Thymus (tissue), 11 donors: ENCODE measurements at regions not wholly inside any gene's neighbourhood (a gene's known extent, or its start where the extent isn't known, plus 50 kb on each side); places are given as distances from the start of the nearest gene placed in this dataset.

Source experiments
- DNase-seq, 9 donors: peaks; one replicate each; pipeline ENCODE4 v3.0.0-alpha.2; 2013; ENCODE audit warnings: low spot score in 9 of 9, low read depth in 6 of 9, missing footprints in 1 of 9
- H3K27ac ChIP-seq, 2 donors: one replicate each; pipeline ENCODE4 v1.5.1; 2013; ENCODE audit warnings: control low read depth in 1 of 2, low read depth in 1 of 2, low read length in 1 of 2, mild to moderate bottlenecking in 1 of 2, moderate library complexity in 1 of 2
- H3K27me3 ChIP-seq, 2 donors: one replicate each; pipeline ENCODE4 v1.5.1; 2013; ENCODE audit warnings: low read length in 1 of 2; ENCODE audit not compliant: control insufficient read depth in 2 of 2, insufficient read depth in 1 of 2
- H3K36me3 ChIP-seq, 2 donors: one replicate each; pipeline ENCODE4 v1.5.1; 2013; ENCODE audit warnings: low read length in 1 of 2, mild to moderate bottlenecking in 1 of 2, moderate library complexity in 1 of 2; ENCODE audit not compliant: control insufficient read depth in 2 of 2, insufficient read depth in 2 of 2
- H3K4me1 ChIP-seq, 2 donors: one replicate each; pipeline ENCODE4 v1.5.1; 2013; ENCODE audit warnings: low read length in 2 of 2; ENCODE audit not compliant: control insufficient read depth in 2 of 2, insufficient read depth in 2 of 2
- H3K4me3 ChIP-seq, 2 donors: one replicate each; pipeline ENCODE4 v1.5.1; 2013; ENCODE audit warnings: low read length in 2 of 2, control low read depth in 1 of 2, mild to moderate bottlenecking in 1 of 2
- H3K9me3 ChIP-seq, 2 donors: one replicate each; pipeline ENCODE4 v1.5.1; 2013; ENCODE audit warnings: low read length in 1 of 2, mild to moderate bottlenecking in 1 of 2; ENCODE audit not compliant: control insufficient read depth in 2 of 2, insufficient read depth in 1 of 2
- WGBS: extraction: QIAGEN DNeasy Blood & Tissue Kit; methylation state at CpG from one replicate; pipeline ENCODE4 v1.1.7; 2013; 5-methylcytosine and 5-hydroxymethylcytosine counted together
- donor health status: healthy.

DNA sequence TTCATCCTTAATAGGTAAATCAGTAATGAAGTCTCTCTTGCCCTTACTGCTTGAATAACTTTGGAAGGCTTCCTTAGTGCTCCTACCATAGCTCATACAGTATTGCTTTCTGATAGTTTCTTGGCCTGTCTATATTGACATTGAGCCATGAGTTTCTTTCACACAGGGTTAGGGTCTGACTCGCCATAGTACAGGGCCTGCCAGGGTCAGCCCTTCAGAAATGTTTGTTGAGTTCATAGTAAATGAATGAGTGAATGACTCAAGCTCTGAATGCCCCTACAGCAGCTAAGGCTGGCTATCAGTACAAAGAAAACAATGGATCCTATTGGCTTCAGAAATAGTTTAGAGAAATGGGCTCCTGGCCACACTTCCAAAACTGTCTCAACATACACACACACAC lies 65.0 kb upstream of the LRATD1 start:
- no peak for DNase-seq
- no peak overlapping the region for H3K4me3 ChIP-seq
- H3K27ac ChIP-seq, result no peak overlapping the region
- no peaks in the 10 kb centered on the region for H3K27me3 ChIP-seq
- H3K36me3 ChIP-seq, result no peaks in the 10 kb centered on the region
- H3K4me1 ChIP-seq, result no peaks in the 10 kb centered on the region
- WGBS, result 88% methylated on average over 1 of the region's 1 CpG
- no peaks in the 10 kb centered on the region for H3K9me3 ChIP-seq

DNA sequence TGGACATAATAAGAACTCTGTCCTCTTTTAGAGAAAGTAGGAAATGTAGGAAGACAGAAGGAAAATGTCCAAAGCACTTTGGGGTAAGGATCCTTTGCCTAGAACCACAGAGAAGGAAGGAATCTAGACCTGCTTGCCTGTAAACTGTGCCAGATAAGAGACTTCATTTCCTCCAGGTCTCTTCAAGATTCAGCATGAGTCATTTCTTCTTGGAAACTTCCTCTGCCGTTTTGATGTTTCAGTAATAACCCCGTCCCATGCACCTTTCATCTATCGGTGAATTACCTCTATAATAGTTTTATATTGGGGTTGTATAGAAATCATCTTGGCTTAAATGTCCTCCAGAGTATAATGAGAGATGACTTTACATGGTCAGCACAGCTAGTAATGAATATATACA lies 63.2 kb upstream of the LRATD1 start:
- no peaks in the 10 kb centered on the region for H3K4me1 ChIP-seq
- H3K27ac ChIP-seq, result no peak overlapping the region
- no peaks in the 10 kb centered on the region for H3K27me3 ChIP-seq
- H3K4me3 ChIP-seq, result no peak overlapping the region
- WGBS, result 75% methylated on average over 3 of the region's 3 CpGs
- no peak for DNase-seq
- H3K9me3 ChIP-seq, result no peaks in the 10 kb centered on the region
- no peaks in the 10 kb centered on the region for H3K36me3 ChIP-seq

DNA sequence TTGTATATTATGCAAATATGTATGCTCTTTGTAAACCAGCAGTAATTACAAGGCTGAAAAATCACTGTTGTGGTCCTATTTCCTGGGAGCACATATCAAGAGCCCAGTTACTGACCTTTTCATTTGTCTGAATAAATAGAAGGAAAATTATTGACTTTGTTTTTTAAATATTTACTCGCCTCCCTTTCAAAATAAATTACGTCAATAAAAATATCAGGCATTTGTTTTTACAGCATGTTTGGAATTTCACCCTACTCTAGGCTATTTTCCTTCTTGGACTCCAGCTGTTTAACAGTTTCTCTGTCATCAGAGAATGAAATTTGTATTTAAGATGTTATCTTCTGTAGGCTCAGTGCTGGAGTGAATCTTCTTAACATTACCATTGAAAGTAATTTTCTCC lies 59.9 kb upstream of the LRATD1 start:
- H3K27ac ChIP-seq, result no peak overlapping the region
- no peak for DNase-seq
- WGBS, result 97% methylated on average over 2 of the region's 2 CpGs
- no peaks in the 10 kb centered on the region for H3K27me3 ChIP-seq
- H3K4me1 ChIP-seq, result no peaks in the 10 kb centered on the region
- no peaks in the 10 kb centered on the region for H3K9me3 ChIP-seq
- H3K4me3 ChIP-seq, result no peak overlapping the region
- no peaks in the 10 kb centered on the region for H3K36me3 ChIP-seq

DNA sequence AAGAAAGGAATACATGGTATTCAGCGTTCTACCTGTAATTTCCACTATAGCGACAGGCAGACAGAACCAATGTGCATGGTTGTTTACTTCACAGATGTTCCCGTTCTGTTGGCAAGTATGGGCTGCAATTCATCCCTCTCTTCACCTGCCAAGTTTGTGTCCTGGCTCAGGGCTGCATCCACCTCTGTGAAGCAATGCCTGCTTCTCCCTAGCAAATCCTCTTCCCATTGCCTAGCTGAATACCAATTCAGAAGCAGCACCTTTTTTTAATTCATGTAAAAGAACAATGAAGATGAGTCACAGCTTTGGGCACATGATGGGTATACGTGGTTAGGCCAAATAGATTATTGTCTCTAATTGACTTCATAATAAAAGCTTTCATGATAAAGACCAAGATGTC lies 54.7 kb upstream of the LRATD1 start:
- Histone ChIP-seq H3K4me3 (no peak overlapping the region), H3K4me1 (no peaks in the 10 kb centered on the region), H3K36me3 (no peaks in the 10 kb centered on the region), H3K27ac (no peak overlapping the region), H3K9me3 (no peaks in the 10 kb centered on the region), H3K27me3 (no peaks in the 10 kb centered on the region)
- DNase-seq, result no peak
- whole genome bisulfite sequencing, result 85% methylated on average over 4 of the region's 4 CpGs
